AG08395 (cell line): ENCODE measurements at regions not wholly inside any gene's neighbourhood (a gene's known extent, or its start where the extent isn't known, plus 50 kb on each side); places are given as distances from the start of the nearest gene placed in this dataset.
"Not testable (repeated sequence)": the region's sequence is repeated elsewhere in the genome, so short reads cannot be mapped to it uniquely, and the experiment has no call there.

Experiments used
- DNase-seq: peaks from one replicate; pipeline ENCODE4 v3.0.0; 2012; ENCODE audit warnings: mixed read lengths, low spot score

- DNase-seq, result peak; percentile 1
Measured at GRCh38 chrX:83077606-83078005, 430.5 kb upstream of the POU3F4 start.

GRCh38 chrX:83101961-83102360 is 406.1 kb upstream of the POU3F4 start:
- DNase-seq, result no peak

DNA sequence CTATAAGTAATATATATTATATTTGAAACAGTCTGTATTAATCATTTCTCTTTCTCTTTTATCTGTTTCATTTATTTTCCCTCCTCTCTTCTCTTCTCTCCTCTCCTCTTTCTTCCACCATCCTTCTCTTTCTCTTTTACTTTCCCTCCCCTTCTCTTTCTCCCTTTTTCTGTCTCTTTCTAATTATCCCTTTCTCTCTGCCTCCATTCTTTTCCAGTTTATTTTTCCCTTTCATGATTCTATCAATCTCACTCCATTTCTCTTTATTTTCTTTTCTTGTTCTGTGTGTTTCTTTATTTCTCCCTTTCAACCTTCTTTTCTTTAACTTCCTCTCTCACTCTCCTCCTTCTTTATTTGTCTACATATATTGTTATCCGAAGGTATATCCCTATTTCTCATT is 399.8 kb upstream of the POU3F4 start:
- DNase-seq, result no peak

- no peak for DNase-seq
Measured at GRCh38 chrX:83145876-83146275, 362.2 kb upstream of the POU3F4 start.

DNA sequence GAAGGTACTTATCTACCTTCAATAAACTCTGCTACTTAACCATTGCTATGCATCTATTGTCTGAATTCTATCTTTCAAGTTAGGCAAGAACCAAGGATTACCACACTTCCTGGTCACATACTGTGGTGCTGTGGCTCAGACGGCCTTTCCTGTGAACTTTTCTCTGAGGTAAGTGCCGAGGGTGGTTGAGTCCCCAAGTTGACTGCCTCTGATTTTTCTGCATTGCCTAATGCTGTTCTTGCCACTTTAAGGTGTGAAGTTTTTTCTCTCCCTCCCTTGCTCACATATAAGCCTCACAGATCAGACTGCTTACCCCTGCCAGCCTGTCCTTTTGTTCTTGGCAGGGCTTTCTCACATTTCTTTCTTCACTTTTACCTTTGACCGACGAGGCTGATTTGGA is 348.0 kb upstream of the POU3F4 start:
- DNase-seq, result no peak

DNA sequence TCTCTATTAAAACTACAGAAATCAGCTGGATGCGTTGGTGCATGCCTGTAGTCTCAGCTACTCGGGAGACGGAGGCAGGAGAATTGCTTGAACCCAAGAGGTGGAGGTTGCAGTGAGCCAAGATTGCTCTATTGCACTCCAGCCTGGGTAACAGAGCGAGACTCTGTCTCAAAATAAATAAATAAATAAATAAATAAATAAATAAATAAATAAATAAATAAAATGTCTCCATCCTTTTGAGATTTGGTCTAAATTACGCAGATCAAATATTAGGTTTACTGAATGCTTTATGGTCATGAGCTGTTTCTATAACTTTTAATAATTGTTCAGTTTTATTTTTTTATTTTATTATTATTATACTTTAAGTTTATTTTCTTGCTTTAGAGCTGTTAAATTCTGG is 344.0 kb upstream of the POU3F4 start:
- DNase-seq, result not testable (repeated sequence)

DNA sequence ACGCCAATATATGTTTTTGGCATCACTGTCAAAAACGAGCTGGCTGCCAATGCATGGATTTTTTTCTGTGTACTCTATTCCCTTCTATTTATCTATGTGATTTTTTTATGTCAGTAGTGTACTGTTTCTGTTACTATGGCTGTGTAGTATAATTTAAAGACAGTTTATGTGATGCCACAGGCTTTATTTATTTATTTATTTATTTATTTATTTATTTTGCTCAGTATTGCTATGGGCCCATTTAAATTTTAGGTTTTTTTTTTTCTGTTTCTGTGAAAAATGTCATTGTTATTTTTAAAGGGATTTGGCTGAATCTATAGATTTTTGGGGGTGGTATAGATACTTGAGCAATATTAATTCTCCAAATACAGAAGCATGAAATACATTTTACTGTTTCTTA is 338.4 kb upstream of the POU3F4 start:
- no peak for DNase-seq

DNA sequence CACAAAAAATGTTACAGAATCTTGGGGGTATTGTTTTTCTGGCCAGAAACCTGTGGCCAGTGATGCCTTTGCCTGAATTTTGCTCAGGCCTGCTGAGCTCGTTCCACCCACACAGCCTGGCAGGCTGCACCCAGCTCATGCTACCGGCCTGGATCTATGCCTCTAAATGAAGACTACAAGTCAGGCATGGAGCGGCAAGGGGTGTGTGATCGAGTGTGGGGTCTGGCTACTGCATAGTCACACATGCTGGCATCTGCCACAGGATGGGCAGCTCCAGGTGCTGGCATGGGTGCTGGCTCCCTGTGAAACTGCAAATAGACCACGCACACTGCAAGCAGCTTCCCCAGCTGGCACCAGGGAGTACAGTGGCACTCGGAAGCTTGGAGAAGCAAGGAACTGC is 323.1 kb upstream of the POU3F4 start:
- no peak for DNase-seq

- DNase-seq, result no peak
Measured at GRCh38 chrX:83185887-83186286, 322.2 kb upstream of the POU3F4 start.

DNA sequence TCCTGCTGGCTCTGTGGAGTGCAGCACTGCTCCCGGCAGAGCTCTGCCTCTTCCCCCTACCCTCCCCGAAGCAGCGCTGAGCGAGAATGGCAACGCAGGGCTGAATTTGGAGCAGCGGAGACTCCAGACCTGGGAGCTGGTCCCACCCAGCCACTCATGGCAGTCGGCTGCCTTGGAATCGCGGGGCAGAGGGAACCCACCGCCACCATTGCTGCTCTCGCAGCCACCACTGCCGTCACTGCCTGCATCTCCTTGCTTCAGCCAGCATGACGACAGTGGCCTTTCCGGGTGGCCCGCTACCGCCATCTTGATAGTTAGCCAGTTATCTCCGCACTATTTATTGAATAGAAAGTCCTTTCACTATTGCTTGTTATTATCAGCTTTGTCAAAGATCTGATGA is 321.5 kb upstream of the POU3F4 start:
- no peak for DNase-seq
